Thoracic aorta (tissue), 2 donors: ENCODE measurements at regions not wholly inside any gene's neighbourhood (a gene's known extent, or its start where the extent isn't known, plus 50 kb on each side); places are given as distances from the start of the nearest gene placed in this dataset.

Experiments used
- ATAC-seq: fragments of 150-250 bp; one replicate; pipeline ENCODE4 v1.8.0; 2017; ENCODE audit warnings: low read depth; ENCODE audit not compliant: insufficient number of reproducible peaks, low FRiP score
- DNase-seq: peaks from one replicate; pipeline ENCODE4 v3.0.0-alpha.2; 2020; ENCODE audit warnings: low spot score
- H3K27ac ChIP-seq, 2 donors: fragments of 200-600 bp; sonication (generic); 1 replicate in 1 of 2; 2 replicates in 1 of 2; pipeline ENCODE4 v1.5.1; 2016; ENCODE audit warnings: mild to moderate bottlenecking in 2 of 2, moderate library complexity in 2 of 2
- H3K27me3 ChIP-seq: fragments of 200-600 bp; sonication (generic); replicated peaks from 2 replicates; pipeline ENCODE4 v1.6.0; 2016; ENCODE audit warnings: mild to moderate bottlenecking; ENCODE audit not compliant: insufficient read depth
- H3K36me3 ChIP-seq: fragments of 200-600 bp; sonication (generic); one replicate; pipeline ENCODE4 v1.5.1; 2016
- H3K4me1 ChIP-seq, 2 donors: fragments of 200-600 bp; sonication (generic); 1 replicate in 1 of 2; 2 replicates in 1 of 2; pipeline versions ENCODE4 v1.5.1 to v1.6.0; 2016; ENCODE audit warnings: low read depth in 2 of 2, mild to moderate bottlenecking in 1 of 2; ENCODE audit not compliant: control insufficient read depth in 1 of 2
- H3K4me3 ChIP-seq: fragments of 200-600 bp; sonication (generic); 2 replicates; pipeline ENCODE4 v1.5.1; 2016; ENCODE audit warnings: mild to moderate bottlenecking
- H3K9me3 ChIP-seq: fragments of 200-600 bp; sonication (generic); 2 replicates; pipeline ENCODE4 v1.5.1; 2016
- TF ChIP-seq, protein P1 (sequence below): fragments of 200-600 bp; sonication (generic); IDR thresholded peaks from one replicate; pipeline ENCODE4 v1.5.1; 2019; ENCODE audit warnings: antibody characterized with exemption

DNA sequence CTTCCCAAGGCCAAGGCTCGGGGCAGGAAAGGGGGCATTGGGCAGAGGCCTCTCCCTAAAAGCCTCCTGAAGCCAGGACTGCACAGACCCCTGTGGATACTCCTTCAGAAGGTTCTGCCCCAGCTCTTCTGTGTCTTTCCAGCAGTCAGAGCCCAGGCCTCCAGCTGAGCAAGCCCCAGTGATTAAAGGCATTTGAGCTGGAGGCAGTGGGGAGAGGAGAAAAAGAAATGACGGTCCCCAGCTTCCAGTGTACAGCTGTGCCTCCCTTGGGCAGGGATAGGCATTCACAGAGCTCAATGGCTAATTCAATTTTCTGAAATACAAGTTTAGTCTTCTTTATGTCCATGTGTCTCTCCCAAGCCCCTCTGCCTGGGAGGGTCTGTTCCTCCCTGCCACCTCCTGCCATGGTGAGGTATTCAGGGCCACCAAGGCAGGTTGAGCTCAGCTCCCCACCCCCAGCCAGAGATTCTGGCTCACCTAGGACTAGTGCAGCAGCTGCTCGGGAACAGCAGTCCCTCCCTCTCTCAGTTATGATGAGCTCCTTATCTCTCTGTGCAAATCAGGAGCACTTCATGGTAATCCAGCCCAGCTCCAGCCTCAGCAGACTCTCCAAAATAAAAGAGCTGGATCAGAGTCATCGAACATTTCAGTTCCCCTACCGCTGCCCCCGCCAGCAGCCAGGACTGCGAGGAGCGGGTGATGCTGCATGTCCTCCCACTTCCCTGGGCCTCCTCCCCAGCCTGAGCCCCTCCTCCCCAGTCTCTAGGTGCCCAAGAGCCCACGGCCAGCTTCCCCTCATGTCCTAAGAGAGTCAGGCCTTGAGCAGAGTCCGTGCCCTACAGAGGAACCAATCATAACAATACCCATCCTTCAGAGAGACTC lies 208.4 kb upstream of the ZC3H12A start:
- Histone ChIP-seq H3K9me3 (no peaks in the 10 kb centered on the region), H3K4me1 (no peaks in the 10 kb centered on the region), H3K36me3 (no peaks in the 10 kb centered on the region), H3K27me3 (no peaks in the 10 kb centered on the region), H3K4me3 (no peak overlapping the region), H3K27ac (no peak overlapping the region)
- ATAC-seq (no peak), DNase-seq (no peak)
- TF ChIP-seq, protein P1, sequence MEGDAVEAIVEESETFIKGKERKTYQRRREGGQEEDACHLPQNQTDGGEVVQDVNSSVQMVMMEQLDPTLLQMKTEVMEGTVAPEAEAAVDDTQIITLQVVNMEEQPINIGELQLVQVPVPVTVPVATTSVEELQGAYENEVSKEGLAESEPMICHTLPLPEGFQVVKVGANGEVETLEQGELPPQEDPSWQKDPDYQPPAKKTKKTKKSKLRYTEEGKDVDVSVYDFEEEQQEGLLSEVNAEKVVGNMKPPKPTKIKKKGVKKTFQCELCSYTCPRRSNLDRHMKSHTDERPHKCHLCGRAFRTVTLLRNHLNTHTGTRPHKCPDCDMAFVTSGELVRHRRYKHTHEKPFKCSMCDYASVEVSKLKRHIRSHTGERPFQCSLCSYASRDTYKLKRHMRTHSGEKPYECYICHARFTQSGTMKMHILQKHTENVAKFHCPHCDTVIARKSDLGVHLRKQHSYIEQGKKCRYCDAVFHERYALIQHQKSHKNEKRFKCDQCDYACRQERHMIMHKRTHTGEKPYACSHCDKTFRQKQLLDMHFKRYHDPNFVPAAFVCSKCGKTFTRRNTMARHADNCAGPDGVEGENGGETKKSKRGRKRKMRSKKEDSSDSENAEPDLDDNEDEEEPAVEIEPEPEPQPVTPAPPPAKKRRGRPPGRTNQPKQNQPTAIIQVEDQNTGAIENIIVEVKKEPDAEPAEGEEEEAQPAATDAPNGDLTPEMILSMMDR: no peak

DNA sequence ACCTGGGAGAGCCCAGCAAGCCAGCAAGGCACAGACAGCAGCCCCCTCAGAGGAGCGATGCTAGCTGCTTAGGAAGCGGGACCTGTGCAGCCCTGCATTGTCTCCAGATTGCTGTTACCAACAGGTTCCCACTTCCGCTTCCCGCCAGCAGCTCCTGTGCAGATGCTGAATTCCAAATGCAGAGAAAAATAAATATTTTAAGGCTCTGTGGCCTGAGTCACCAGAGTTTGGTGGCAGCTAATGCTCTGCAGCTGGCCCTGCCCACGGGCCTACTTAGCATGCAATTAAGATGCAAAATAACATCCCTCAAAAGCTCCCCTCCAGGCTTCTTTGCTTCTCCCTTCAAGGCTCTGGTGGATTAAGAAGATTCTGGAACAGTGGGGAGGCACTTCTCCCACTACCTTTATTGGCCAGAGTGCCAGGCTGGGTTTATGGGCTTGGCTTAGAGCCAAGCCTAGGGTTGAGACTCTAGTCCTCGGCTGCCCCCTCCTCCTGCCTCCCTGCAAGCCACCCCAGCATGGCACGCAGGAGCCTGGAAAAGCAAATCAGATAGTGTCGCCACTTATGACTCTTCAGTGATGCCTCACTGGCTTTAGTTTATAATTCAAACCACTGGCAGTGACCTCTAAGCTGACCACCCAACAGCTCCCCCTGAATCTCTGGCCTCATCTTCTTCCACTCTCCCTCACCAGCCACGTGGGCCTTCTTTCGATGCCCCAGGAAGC lies 207.1 kb upstream of the ZC3H12A start:
- Histone ChIP-seq H3K27me3 (no peaks in the 10 kb centered on the region), H3K9me3 (no peaks in the 10 kb centered on the region), H3K27ac (no peak overlapping the region), H3K4me3 (no peak overlapping the region), H3K4me1 (no peaks in the 10 kb centered on the region), H3K36me3 (no peaks in the 10 kb centered on the region)
- TF ChIP-seq, protein P1: no peak
- no peak for DNase-seq
- ATAC-seq: no peak

DNA sequence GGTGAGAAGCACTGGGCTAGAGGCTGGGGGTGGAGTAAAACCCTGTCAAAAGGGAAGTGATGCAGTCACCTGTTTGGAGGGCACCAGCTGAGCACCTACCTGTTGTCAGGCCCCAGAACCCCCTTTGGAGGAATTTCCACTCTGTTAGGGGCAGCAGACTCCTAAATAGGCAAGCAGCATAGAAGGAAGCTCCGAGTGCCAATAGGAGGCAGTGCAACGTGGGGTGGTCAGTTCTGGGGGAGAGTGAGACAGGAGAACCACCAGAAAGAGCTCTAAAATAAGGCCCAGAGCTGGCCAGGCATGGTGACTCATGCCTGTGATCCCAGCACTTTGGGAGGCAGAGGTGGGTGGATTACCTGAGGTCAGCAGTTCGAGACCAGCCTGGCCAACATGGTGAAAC lies 203.7 kb upstream of the ZC3H12A start:
- Histone ChIP-seq H3K4me3 (no peak overlapping the region), H3K4me1 (no peaks in the 10 kb centered on the region), H3K27me3 (no peaks in the 10 kb centered on the region), H3K36me3 (no peaks in the 10 kb centered on the region), H3K9me3 (no peaks in the 10 kb centered on the region), H3K27ac (no peak overlapping the region)
- ATAC-seq (no peak), DNase-seq (no peak)
- TF ChIP-seq, protein P1: no peak

DNA sequence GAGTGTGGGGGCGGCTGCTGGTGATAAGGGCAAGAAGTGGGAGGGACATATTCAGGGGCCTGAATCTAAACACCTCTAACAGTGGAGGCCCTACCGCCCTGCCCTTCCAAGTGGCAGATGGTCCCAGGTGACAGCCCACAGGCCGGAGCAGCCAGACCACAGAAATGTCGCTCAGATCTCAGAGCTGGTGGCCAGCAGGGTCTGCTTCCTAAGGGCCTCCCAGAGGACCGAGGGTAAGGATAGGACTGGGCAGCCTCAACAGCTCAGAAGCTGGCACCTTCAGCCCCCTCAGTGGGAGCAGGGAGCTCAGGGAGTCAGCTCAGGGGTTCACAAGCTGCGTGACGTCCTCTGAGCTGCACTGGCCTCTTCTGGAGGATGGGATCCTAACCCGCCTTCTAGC lies 201.8 kb upstream of the ZC3H12A start:
- no peak for DNase-seq
- TF ChIP-seq, protein P1: no peak
- no peak overlapping the region for H3K4me3 ChIP-seq
- no peak overlapping the region for H3K27ac ChIP-seq
- no peaks in the 10 kb centered on the region for H3K36me3 ChIP-seq
- no peaks in the 10 kb centered on the region for H3K4me1 ChIP-seq
- no peak for ATAC-seq
- no peaks in the 10 kb centered on the region for H3K27me3 ChIP-seq
- no peaks in the 10 kb centered on the region for H3K9me3 ChIP-seq

DNA sequence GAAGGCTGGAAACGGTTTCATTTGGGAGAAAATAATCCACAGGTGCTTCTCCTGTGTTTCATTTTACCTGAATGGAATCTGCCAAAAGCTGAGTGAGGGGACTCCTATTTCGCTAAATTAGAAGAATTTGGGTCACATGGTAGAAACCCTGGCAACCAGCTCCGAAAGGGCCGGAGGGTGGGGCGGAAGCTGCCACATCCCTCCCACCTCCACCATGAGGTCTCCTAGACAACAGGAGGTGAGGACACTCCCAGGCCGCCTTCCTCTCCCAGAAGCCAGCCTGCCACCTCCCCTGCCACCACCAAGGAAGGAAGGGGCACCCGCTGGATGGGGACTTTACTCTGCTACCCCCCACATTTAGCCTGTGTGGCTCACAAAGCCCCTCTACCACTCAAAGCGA lies 199.9 kb upstream of the ZC3H12A start:
- no peaks in the 10 kb centered on the region for H3K4me1 ChIP-seq
- H3K36me3 ChIP-seq: no peaks in the 10 kb centered on the region
- no peak for ATAC-seq
- DNase-seq: no peak
- H3K9me3 ChIP-seq: no peaks in the 10 kb centered on the region
- no peak overlapping the region for H3K4me3 ChIP-seq
- TF ChIP-seq, protein P1: no peak
- no peaks in the 10 kb centered on the region for H3K27me3 ChIP-seq
- H3K27ac ChIP-seq: no peak overlapping the region
